GM20431 (cell line): ENCODE measurements at regions not wholly inside any gene's neighbourhood (a gene's known extent, or its start where the extent isn't known, plus 50 kb on each side); places are given as distances from the start of the nearest gene placed in this dataset.

Experiments used
- in situ Hi-C: fragments of 300-500 bp; cut with MseI, MboI; formaldehyde crosslinking; loops from one replicate; pipeline ENCODE4 v1.15.0; 2020; ENCODE audit warnings: low sequenced_read_pairs; ENCODE audit not compliant: unreplicated experiment

DNA sequence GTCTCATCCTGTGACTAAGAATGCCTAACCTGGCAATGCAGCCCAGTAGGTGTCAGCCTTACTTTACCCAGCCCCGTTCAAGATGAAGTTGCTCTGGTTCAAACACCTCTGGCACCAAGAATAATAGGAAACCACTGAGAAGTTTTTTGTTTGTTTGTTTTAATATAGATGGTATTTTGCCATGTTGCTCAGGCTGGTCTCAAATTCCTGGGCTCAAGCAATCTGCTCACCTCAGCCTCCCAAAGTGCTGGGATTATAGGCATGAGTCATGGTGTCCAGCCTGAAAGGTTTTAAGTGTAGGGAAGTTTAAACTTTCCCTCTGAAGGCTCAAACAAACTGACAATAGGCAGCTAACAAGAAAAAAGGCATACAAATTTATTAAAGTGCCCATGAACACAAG lies 51.2 kb upstream of the ABCC4 start:
- in situ Hi-C loops = no loop called here

DNA sequence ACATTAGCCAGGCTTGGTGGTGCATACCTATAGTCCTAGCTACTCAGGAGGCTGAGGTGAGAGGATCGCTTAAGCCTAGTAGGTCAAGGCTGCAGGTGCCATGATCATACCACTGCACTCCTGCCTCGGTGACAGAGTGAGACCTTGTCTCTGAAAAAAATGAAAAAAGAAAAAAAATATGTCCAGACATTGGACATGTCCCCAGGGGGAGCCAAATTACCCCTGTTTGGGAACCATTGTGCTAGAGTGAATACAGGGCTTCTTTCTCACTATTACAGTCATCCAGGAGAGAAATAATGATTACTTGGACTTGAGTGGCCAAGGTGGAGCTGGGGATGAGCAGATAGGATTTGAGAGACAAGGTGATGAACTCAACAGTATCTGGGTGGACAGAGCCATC lies 52.9 kb upstream of the ABCC4 start:
- in situ Hi-C loops = no loop called here

DNA sequence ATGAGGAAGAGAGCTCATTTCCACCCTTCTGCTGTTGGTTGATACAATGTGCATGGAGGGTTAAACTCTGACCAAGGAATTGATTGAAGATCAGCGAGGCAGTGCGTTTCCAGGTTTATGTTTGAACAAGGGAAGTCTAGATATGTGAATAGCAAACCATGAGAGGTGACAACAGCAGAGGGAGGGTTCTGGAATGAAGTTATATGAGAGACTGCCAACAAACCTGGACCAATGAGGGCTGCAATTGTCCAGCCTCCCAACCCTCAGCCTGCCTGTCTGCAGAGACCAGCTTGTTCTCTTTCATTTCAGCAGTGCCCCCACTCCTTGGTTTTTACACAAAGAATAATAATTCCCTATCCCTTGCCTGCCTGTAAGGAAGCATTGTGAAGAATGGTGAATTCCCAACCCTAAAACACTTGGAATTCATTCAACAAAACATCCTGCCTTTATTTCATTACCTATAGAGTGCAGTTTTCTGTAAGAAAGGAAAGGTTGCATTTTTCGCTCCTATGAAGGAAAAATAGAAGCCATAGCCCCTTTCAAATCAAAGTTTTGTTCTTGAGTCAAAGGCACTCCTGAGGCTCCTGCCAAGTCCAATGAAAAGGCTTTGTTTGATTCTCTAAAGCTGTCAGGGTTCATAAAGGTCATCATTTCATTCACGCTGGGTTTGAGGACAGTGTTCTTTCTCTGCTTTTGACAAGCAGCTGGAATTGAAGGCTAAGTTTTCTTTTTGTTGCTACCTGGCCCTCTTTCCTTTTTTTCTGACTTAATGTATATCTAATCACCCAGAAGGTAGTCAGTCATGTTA lies 53.6 kb upstream of the ABCC4 start:
- in situ Hi-C loops = no loop called here

DNA sequence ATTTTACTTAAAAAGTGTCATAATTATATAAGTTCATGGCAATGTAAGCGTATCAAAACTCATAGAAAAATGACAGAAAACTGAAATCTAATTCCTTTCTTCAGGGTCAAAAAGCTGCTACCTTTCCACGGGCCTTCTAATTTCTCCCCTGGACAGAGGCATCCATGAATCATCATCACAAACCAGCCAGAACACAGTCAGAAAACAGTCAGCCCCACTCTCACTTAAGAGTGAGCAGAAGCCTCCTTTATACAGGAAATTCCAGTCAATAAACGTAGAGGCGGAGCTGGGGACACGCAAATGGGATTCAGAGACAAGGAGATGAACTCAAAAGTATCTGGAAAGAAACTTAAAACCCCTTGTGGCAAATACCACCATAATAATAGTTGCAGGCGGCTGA lies 54.2 kb upstream of the ABCC4 start:
- in situ Hi-C loops = no loop called here

DNA sequence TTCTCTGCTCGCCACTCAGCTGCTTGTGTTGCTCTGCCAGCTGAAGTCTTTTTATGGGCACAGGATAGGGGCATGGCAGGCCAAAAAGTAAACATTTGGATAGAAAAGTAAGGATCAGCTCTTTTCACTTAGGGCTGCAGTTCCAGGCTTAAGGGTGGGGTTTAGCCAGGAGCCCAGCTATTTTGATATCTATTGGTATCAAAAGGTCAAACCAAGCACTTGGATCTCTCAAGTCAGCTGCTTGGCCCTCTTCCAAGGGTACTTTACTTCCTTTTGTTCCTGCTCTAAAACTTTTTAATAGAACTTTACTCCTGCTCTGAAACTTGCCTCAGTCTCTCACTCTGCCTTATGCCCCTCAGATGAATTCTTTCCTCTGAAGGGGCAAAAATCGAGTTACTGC lies 55.7 kb upstream of the ABCC4 start:
- in situ Hi-C loops = no loop called here

DNA sequence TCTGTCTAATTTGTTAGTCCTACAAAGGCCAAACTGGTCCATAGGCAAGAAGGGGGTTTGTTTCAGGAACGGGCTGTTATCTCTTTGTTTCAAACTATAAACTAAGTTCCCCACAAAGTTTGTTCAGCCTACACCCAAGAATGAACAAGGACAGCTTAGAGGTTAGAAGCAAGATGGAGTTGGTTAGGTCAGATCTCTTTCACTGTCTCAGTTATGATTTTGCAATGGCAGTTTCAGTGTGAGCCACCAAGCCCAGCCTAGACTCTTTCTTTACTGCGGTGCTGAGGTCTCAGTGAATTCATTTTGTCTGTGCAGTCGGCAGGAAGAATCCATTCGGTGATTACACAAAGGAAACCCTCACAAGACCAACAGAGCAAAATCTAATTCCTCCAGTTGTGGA lies 56.6 kb upstream of the ABCC4 start:
- in situ Hi-C loops = no loop called here

DNA sequence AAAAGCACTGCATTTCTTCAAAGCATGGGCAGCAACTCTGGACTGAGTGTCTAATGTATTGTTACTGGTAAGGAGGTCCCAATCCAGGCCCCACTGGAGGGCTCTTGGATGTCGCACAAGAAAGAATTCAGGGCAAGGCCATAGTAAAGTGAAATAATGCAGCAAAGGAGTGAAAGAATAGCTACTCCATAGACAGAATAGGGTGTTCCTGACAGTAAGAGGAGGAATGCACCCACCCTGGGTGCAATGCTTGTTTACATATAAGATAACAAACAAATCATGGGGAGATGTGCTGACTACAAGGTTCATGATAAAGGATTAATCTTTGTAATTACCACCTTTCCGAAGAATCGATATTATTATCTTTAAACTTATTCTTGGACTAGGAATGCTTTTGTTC lies 58.8 kb upstream of the ABCC4 start:
- in situ Hi-C loops = no loop called here

DNA sequence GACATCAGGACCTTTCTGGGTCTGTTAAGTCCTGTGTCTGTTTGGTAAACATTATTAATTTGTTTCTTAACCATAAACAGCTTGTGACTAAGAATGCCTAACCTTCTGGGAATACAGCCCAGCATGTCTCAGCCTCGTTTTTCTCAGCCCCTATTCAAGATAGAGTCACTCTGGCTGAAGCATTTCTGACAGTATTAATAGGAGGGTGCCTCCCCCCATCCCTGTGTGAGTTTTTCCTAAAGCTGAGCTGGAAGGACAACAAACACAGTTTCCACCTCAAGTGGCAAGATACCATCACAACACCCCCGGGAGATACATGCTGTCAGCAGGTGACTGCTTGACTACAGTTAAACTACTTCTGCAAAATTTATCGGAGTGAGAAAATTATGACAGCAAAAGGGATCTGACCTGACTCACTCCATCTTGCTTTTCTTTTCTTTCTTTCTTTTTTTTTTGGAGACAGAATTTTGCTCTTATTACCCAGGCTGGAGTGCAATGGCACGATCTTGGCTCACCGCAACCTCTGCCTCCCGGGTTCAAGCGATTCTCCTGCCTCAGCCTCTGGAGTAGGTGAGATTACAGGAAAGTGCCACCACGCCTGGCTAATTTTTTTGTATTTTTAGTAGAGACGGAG lies 59.3 kb upstream of the ABCC4 start:
- in situ Hi-C loops = no loop called here

DNA sequence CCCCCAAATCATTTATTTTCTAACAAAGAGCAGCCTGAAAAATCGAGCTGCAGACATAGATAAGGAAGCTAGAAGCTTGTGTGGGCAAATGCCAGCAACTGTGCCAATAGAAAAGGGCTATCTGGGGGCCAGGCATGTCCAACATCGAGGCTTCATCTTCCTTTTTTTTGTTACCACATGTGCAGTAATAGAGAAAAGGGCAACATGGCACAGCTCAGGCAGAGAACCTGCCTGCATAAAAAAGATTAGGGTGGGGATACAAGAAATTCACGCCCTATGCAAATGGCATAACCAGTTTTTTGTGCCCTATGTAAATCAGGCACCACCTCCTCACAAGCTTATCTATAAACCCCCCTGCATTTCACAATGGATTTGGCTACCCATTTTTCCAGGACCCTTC lies 60.4 kb upstream of the ABCC4 start:
- in situ Hi-C loops = no loop called here

DNA sequence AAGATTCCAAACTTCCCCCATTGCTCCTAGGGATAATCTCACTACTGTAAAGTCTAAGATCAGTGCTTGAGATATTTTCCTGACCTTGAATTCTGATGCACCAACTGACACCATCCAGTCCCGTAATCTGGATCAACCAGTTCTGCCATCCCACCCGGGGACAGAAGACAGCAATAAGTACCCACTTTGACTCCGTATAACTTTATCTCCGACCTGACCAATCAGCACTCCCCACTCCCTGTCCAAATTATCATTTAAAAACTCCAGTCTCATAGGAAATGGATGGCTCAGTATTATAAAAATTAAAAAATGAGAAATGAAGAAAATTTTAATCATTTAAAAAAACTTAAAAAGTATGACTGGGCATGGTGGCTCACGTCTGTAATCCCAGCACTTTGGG lies 61.4 kb upstream of the ABCC4 start:
- in situ Hi-C loops = no loop called here

DNA sequence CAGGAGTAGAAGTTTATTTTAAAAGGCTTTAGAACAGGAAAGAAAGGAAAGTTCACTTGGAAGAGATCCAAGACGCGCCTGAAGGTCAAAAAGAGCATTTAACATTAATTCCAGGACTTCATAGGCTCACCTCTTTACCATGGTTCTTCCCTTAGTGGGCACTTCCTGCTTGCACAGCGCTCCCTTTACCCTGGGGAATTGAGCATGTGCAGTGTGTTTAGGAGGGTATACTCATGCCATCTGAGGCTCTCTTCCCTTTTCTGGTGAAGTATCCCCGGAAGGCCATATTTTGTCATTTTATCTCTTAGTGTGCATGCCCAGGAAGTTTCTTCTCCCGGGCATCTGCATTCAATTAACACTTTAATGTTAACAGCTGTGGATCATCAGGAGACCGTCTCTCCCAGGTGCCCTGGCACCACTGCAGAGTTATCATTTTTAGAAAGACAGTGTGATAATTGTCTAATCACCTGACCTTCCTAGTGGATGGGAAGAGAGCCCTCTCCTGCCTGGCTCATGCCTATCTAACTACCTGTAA lies 66.1 kb upstream of the ABCC4 start:
- in situ Hi-C loops = no loop called here

DNA sequence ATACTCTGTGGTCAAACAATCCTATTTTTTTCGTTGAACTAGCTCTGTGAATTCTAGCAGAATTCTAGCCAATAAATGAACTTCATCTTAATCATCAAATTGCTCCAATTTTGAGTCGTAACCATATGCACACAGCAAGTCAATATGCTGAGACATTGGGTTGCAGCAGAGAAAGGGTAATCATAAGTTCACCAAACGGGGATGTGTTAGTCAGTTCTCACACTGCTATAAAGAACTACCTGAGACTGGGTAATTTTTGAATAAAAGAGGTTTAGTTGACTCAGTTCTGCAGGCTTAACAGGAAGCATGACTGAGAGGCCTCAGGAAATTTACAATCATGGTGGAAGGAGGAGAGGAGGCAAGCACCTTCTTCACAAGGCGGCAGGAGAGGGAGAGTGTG lies 67.7 kb upstream of the ABCC4 start:
- in situ Hi-C loops = no loop called here

DNA sequence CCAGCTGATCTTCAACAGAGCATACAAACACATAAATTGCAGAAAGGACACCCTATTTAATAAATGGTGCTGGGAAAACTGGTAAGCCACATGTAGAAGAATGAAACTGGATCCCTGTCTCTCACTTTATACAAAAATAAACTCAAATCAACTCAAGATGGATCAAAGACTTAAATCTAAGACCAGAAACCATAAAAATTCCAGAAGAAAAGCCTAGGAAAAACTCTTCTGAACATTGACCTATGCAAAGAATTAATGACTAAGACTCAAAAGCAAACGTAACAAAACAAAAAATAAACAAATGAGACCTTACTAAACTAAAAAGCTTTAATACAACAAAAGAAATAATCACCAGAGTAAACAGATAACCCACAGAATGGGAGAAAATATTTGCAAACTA lies 74.5 kb upstream of the ABCC4 start:
- in situ Hi-C loops = no loop called here

DNA sequence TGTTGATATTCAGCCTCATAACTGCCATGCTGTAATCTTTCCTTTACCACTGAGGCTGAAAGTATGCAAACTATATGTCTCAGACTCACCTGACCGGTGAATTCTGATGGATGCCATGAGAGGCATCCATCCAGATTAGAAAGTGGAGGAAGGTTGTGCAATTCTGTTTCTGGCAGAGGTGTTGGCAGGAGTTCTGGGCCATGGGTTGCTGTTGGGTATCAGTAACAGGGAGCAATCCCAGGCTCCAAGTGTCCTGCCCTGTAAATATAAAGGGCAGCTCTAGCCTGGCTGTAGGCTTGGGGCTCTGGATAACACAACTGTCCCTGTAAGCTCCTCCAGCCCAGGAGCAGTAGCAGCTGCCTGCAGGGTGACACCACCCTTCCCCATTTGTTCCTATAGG lies 77.4 kb upstream of the ABCC4 start:
- in situ Hi-C loops = no loop called here

DNA sequence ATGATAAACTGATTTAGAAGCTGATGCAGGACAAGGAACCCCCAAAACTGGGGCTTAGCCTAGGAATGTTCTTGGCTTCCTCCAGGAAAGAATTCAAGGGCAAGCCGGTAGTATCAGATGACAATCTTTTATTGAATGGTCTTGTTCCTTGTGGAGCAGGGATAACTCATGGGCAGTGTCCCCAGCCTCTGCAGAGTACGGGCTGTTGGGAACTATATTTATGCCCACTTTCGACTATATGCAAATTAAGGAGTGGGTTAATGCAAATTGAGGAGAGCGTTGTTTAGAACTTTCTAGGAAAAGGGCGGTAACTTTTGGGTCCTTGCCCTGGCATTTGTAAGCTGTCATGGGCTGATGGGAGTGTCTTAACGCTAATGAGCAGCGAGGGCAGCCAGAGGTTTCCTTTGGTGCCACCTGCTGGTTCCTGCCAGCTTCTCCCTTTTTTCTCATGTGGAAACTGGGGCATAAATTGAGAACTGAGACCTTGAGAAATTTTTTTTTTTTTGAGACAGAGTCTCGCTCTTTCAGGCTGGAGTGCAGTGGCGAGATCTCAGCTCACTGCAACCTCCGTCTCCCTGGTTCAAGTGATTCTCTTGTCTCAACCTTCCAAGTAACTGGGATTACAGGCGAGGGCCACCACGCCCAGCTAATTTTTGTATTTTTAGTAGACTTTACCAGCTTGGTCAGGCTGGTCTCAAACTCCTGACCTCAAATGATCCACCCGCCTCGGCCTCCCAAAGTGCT lies 79.4 kb upstream of the ABCC4 start:
- in situ Hi-C loops = loop anchor here (10.0 kb wide), 1 partner anchor 186 kb away; no protein-coding TSS in a partner anchor

DNA sequence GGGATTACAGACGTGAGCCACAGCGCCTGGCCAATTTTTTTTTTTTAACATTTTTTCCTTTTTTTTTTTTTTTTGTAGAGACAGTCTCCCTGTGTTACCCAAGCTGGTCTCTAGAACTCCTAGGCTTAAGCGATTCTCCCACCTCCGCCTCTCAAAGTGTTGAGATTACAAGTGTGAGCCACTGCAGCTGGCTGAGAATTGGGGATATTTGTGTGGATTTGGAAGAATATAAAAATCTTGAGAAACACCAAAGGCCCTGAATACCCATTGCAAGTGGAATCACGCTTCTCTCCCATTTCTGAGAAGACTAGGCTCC lies 79.9 kb upstream of the ABCC4 start:
- in situ Hi-C loops = loop anchor here (10.0 kb wide), 1 partner anchor 186 kb away; no protein-coding TSS in a partner anchor

DNA sequence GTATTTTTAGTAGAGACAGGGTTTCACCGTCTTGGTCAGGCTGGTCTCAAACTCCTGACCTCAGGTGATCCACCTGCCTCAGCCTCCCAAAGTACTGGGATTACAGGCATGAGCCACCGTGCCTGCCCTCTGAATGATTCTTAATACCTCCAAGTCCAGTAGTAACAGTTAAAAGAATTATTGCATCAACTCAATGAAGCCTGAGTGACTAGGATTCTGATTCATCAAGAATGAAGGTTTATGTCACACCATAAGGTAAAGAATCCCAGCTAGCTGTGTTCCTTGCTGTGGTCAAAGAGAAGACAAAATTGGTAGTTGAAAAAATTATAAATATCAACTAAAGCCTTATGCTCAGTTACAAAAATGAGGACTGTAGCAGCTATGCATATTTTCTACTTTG lies 81.2 kb upstream of the ABCC4 start:
- in situ Hi-C loops = loop anchor here (10.0 kb wide), 1 partner anchor 188 kb away; no protein-coding TSS in a partner anchor

DNA sequence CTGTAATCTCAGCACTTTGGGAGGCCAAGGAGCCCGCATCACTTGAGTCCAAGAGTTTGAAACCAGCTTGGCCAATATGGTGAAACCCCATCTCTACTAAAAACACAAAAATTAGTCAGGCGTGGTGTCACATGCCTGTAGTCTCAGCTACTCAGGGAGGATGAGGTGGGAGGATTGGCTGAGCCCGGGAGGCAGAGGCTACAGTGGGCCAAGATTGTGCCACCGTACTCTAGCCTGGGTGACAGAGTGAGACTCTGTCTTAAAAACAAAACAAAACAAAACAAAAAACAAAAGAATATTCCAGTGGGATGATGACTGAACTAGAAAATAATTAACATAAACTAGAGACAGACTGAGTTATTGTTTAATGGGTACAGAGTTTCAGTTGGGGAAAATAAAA lies 81.7 kb upstream of the ABCC4 start:
- in situ Hi-C loops = loop anchor here (10.0 kb wide), 1 partner anchor 188 kb away; no protein-coding TSS in a partner anchor

DNA sequence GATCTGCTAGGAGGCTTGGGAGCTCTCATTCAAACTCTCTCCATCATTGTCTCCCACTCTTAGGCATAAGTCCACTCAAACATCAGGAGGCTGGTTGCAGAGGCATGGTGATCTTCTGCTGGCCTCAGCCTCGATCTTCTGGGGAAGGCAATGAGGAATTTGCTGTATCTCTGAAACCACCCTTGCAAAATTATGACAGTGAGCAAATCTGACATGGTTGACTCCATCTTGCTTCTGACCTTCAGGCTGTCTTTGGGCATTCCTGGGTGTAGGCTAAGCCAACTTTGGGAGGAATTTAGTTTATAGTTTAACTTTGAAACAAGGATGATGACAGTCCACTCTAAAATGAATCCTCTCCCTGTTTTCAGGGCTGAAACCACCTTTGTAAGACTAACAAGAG lies 84.1 kb upstream of the ABCC4 start:
- in situ Hi-C loops = loop anchor here (10.0 kb wide), 1 partner anchor 191 kb away; no protein-coding TSS in a partner anchor

DNA sequence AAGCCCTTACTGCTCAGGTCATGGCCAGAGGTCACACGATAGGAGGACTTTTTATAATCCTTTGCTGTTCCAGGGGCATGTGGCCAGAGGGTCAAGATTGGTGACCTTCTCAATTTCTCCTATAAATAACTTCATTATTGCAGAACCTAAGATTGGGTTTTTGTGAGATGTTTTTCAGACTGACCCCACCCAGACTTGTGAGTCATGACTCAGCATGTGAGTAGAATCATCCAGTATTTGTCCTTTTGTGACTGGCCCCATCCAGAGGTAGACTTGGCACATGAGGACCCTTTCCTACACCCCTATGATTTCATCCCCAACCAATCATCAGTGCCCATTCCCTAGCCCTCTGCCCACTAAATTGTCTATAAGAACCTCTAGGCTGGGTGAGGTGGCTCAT lies 84.5 kb upstream of the ABCC4 start:
- in situ Hi-C loops = loop anchor here (10.0 kb wide), 1 partner anchor 191 kb away; no protein-coding TSS in a partner anchor

DNA sequence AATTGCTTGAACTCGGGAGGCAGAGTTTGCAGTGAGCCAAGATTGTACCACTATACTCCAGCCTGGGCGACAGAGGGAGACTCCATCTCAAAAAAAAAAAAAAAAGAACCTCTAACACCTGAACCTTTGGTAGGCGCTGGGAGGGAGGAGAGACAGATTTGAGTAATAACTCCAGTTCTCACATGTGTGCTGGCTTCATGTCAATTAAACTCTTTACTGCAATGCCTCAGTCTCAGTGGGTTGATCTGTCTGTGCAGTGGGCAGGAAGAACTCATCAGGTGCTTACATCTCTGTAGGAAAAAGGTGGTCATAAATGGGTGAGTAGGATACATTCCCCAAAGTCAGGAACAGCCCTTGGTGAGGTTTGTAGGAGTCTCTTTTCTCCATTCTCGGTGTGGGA lies 85.1 kb upstream of the ABCC4 start:
- in situ Hi-C loops = loop anchor here (10.0 kb wide), 1 partner anchor 192 kb away; no protein-coding TSS in a partner anchor
